PFSK-1 (cell line): ENCODE measurements at regions not wholly inside any gene's neighbourhood (a gene's known extent, or its start where the extent isn't known, plus 50 kb on each side); places are given as distances from the start of the nearest gene placed in this dataset.

ENCODE experiments used
- FOXP2 ChIP-seq: optimal IDR thresholded peaks from 2 replicates; pipeline ENCODE3; 2011; ENCODE audit warnings: borderline replicate concordance, control low read depth, inconsistent platforms; ENCODE audit not compliant: insufficient read depth; ENCODE audit errors: extremely low read length, extremely low read depth
- POLR2AphosphoS5 ChIP-seq: IDR thresholded peaks from 2 replicates; pipeline ENCODE4 v1.6.1; 2012; ENCODE audit warnings: low read depth, mild to moderate bottlenecking, control low read depth, low read length, moderate library complexity
- SIN3A ChIP-seq: IDR thresholded peaks from 2 replicates; pipeline ENCODE4 v1.6.1; 2012; ENCODE audit warnings: mild to moderate bottlenecking, low read length, moderate library complexity, borderline replicate concordance; ENCODE audit not compliant: insufficient read depth
- TAF1 ChIP-seq: IDR thresholded peaks from 2 replicates; pipeline ENCODE4 v1.6.1; 2012; ENCODE audit warnings: low read length, control low read depth, borderline replicate concordance; ENCODE audit not compliant: insufficient read depth
- TF ChIP-seq, protein P1 (sequence below), 2 experiments: IDR thresholded peaks; 2 replicates each; pipeline versions ENCODE4 v1.6.1 to v1.8.0; 2011 to 2012; ENCODE audit warnings: low read depth in 2 of 2, low read length in 2 of 2, control low read depth in 1 of 2, inconsistent platforms in 1 of 2, mild to moderate bottlenecking in 1 of 2, moderate library complexity in 1 of 2; ENCODE audit not compliant: insufficient read depth in 1 of 2

DNA sequence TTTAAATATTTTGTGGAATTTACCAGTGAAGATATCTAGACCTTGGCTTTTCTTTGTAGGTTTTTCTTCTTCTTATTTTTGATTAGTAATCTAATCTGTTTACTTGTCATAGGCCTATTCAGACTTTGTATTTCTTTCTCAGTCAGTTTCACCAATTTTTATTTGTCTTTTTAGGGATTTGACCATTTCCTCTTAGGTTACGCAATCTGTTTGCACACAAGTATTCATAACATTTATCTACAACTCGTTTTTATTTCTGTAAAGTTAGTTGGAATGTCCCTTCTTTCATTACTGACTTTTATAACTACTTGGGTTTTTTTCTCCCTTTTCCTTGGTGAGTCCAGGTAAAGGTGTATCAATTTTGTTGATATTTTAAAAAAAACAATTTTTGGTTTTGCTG, 545.7 kb downstream of the AACS start:
- TF ChIP-seq, protein P1, sequence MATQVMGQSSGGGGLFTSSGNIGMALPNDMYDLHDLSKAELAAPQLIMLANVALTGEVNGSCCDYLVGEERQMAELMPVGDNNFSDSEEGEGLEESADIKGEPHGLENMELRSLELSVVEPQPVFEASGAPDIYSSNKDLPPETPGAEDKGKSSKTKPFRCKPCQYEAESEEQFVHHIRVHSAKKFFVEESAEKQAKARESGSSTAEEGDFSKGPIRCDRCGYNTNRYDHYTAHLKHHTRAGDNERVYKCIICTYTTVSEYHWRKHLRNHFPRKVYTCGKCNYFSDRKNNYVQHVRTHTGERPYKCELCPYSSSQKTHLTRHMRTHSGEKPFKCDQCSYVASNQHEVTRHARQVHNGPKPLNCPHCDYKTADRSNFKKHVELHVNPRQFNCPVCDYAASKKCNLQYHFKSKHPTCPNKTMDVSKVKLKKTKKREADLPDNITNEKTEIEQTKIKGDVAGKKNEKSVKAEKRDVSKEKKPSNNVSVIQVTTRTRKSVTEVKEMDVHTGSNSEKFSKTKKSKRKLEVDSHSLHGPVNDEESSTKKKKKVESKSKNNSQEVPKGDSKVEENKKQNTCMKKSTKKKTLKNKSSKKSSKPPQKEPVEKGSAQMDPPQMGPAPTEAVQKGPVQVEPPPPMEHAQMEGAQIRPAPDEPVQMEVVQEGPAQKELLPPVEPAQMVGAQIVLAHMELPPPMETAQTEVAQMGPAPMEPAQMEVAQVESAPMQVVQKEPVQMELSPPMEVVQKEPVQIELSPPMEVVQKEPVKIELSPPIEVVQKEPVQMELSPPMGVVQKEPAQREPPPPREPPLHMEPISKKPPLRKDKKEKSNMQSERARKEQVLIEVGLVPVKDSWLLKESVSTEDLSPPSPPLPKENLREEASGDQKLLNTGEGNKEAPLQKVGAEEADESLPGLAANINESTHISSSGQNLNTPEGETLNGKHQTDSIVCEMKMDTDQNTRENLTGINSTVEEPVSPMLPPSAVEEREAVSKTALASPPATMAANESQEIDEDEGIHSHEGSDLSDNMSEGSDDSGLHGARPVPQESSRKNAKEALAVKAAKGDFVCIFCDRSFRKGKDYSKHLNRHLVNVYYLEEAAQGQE (IDR thresholded peaks at IDR 0.05; ENCODE audit: insufficient read depth in 1 of 2, low read depth in 2 of 2, low read length in 2 of 2), result no peak
- TF ChIP-seq POLR2AphosphoS5 (no peak), TAF1 (no peak), FOXP2 (no peak), SIN3A (no peak)
